GM18499 (cell line): ENCODE measurements at regions not wholly inside any gene's neighbourhood (a gene's known extent, or its start where the extent isn't known, plus 50 kb on each side); places are given as distances from the start of the nearest gene placed in this dataset.
"Not testable (repeated sequence)": the region's sequence is repeated elsewhere in the genome, so short reads cannot be mapped to it uniquely, and the experiment has no call there.

Experiments
- ATAC-seq: cut with Tn5 transposase; IDR thresholded peaks from one replicate; pipeline ENCODE4 v1.9.1; 2021; ENCODE audit warnings: moderate number of reproducible peaks; ENCODE audit not compliant: insufficient read depth, unreplicated experiment

- peak; percentile 3 for ATAC-seq
Measured at GRCh38 chr4:138113819-138114400, 128.2 kb downstream of the SLC7A11 start.

GRCh38 chr4:138112890-138113289, 129.3 kb downstream of the SLC7A11 start:
- not testable (repeated sequence) for ATAC-seq

- no peak for ATAC-seq
Measured at GRCh38 chr4:138112389-138112788, 129.8 kb downstream of the SLC7A11 start.

GRCh38 chr4:138111462-138112000, 130.6 kb downstream of the SLC7A11 start:
- ATAC-seq = no peak

GRCh38 chr4:138110815-138111214, 131.3 kb downstream of the SLC7A11 start:
- no peak for ATAC-seq

- no peak for ATAC-seq
Measured at GRCh38 chr4:138107023-138107422, 135.1 kb downstream of the SLC7A11 start.

- ATAC-seq = no peak
Measured at GRCh38 chr4:138105331-138105730, 136.8 kb downstream of the SLC7A11 start.

- ATAC-seq = no peak
Measured at GRCh38 chr4:138104284-138104680, 137.9 kb downstream of the SLC7A11 start.

GRCh38 chr4:138103597-138104283, 138.4 kb downstream of the SLC7A11 start:
- no peak for ATAC-seq

GRCh38 chr4:138099385-138099784, 142.8 kb downstream of the SLC7A11 start:
- ATAC-seq = no peak

GRCh38 chr4:138097912-138098600, 144.1 kb downstream of the SLC7A11 start:
- no peak for ATAC-seq

- no peak for ATAC-seq
Measured at GRCh38 chr4:138096384-138097062, 145.6 kb downstream of the SLC7A11 start.

- ATAC-seq = no peak
Measured at GRCh38 chr4:138095378-138095777, 146.8 kb downstream of the SLC7A11 start.

- ATAC-seq = no peak
Measured at GRCh38 chr4:138092060-138092459, 150.1 kb downstream of the SLC7A11 start.

- no peak for ATAC-seq
Measured at GRCh38 chr4:138090918-138091676, 151.1 kb downstream of the SLC7A11 start.

- peak; percentile 81 for ATAC-seq
Measured at GRCh38 chr4:138090150-138090917, 151.8 kb downstream of the SLC7A11 start.

- no peak for ATAC-seq
Measured at GRCh38 chr4:138088449-138089208, 153.5 kb downstream of the SLC7A11 start.

GRCh38 chr4:138087066-138087719, 155.0 kb downstream of the SLC7A11 start:
- ATAC-seq = no peak
